ENCODE measurements at regions not wholly inside any gene's neighbourhood (a gene's known extent, or its start where the extent isn't known, plus 50 kb on each side); places are given as distances from the start of the nearest gene placed in this dataset.
"Not testable (repeated sequence)": the region's sequence is repeated elsewhere in the genome, so short reads cannot be mapped to it uniquely, and the experiment has no call there.

- no peak overlapping the region for H3K4me3 ChIP-seq (ENCODE audit: low read depth, low read length)
- no peak for TF ChIP-seq CTCF (IDR thresholded peaks at IDR 0.05; ENCODE audit: low read depth, low read length)
Observed at GRCh38 chr20:2223558-2224367, 72.0 kb upstream of the TGM3 start.

- no peak overlapping the region for H3K4me3 ChIP-seq (ENCODE audit: low read depth, low read length)
- no peak for TF ChIP-seq CTCF (IDR thresholded peaks at IDR 0.05; ENCODE audit: low read depth, low read length)
Observed at GRCh38 chr20:2224368-2224639, 71.5 kb upstream of the TGM3 start.

GRCh38 chr20:2227285-2227684 is 68.5 kb upstream of the TGM3 start:
- not testable (repeated sequence) for H3K4me3 ChIP-seq (ENCODE audit: low read depth, low read length)

- TF ChIP-seq CTCF (IDR thresholded peaks at IDR 0.05; ENCODE audit: low read depth, low read length), result no peak
- no peak overlapping the region for H3K4me3 ChIP-seq (ENCODE audit: low read depth, low read length)
Observed at GRCh38 chr20:2227861-2228260, 67.9 kb upstream of the TGM3 start.

GRCh38 chr20:2228926-2229325 is 66.9 kb upstream of the TGM3 start:
- H3K4me3 ChIP-seq (ENCODE audit: low read depth, low read length), result no peak overlapping the region
- TF ChIP-seq CTCF (IDR thresholded peaks at IDR 0.05; ENCODE audit: low read depth, low read length), result no peak

- TF ChIP-seq CTCF (IDR thresholded peaks at IDR 0.05; ENCODE audit: low read depth, low read length), result no peak
- no peak overlapping the region for H3K4me3 ChIP-seq (ENCODE audit: low read depth, low read length)
Observed at GRCh38 chr20:2230726-2231488, 64.9 kb upstream of the TGM3 start.

- TF ChIP-seq CTCF (IDR thresholded peaks at IDR 0.05; ENCODE audit: low read depth, low read length), result no peak
- H3K4me3 ChIP-seq (ENCODE audit: low read depth, low read length), result no peak overlapping the region
Observed at GRCh38 chr20:2231701-2232100, 64.1 kb upstream of the TGM3 start.
